ENCODE measurements at regions not wholly inside any gene's neighbourhood (a gene's known extent, or its start where the extent isn't known, plus 50 kb on each side); places are given as distances from the start of the nearest gene placed in this dataset.

GRCh38 chr7:131196803-131197202 is 130.9 kb upstream of the MKLN1 start:
- no peak overlapping the region for H3K4me3 ChIP-seq (ENCODE audit: control insufficient read depth in 2 of 3, extremely low read depth in 1 of 3, insufficient read depth in 2 of 3, low read depth in 1 of 3, low read length in 3 of 3)
- H3K4me1 ChIP-seq (ENCODE audit: control insufficient read depth, extremely low read depth, insufficient read depth, low read length), result no peaks in the 10 kb centered on the region
- H3K9me1 ChIP-seq (ENCODE audit: control insufficient read depth, extremely low read depth, insufficient read depth, low read length), result no peaks in the 10 kb centered on the region
- no peak overlapping the region for H2AFZ ChIP-seq (ENCODE audit: control insufficient read depth, low read length)
- DNase-seq (ENCODE audit: low read depth, low spot score) (no peak), FAIRE-seq (peak; percentile 64)
- H3K4me2 ChIP-seq (ENCODE audit: control insufficient read depth, extremely low read depth, insufficient read depth, low read depth, low read length), result no peak overlapping the region
- no peaks in the 10 kb centered on the region for H3K36me3 ChIP-seq (ENCODE audit: control insufficient read depth in 2 of 2, extremely low read depth in 1 of 2, insufficient read depth in 2 of 2, low read length in 2 of 2)
- no peak overlapping the region for H3K9ac ChIP-seq (ENCODE audit: control insufficient read depth, extremely low read depth, insufficient read depth, low read length)
- H4K20me1 ChIP-seq (ENCODE audit: control insufficient read depth, extremely low read depth, insufficient read depth, low read length), result no peaks in the 10 kb centered on the region
- H3K27ac ChIP-seq (ENCODE audit: control insufficient read depth, insufficient read depth, low read length), result no peak overlapping the region
- H3K79me2 ChIP-seq (ENCODE audit: control insufficient read depth, insufficient read depth, low read length), result no peaks in the 10 kb centered on the region
- no peaks in the 10 kb centered on the region for H3K27me3 ChIP-seq (ENCODE audit: control insufficient read depth, extremely low read depth, insufficient read depth, low read length)
- TF ChIP-seq EZH2 (IDR thresholded peaks at IDR 0.05; ENCODE audit: low read length) (no peak), CTCF (optimal IDR thresholded peaks at IDR 0.05 in 1 of 3, IDR thresholded peaks at IDR 0.05 in 1 of 3, conservative IDR thresholded peaks at IDR 0.05 in 1 of 3; ENCODE audit: extremely low read depth in 1 of 3, insufficient read depth in 2 of 3, low read length in 3 of 3) (no peak)
- dilution Hi-C loops (cut with MboI; ENCODE audit: extremely low pct_ligation_motif_present, low sequenced_read_pairs), result no loop called here
- H3K9me3 ChIP-seq (ENCODE audit: control insufficient read depth, low read depth, low read length), result no peaks in the 10 kb centered on the region

- no peak overlapping the region for H3K4me2 ChIP-seq (ENCODE audit: control insufficient read depth, extremely low read depth, insufficient read depth, low read depth, low read length)
- H2AFZ ChIP-seq (ENCODE audit: control insufficient read depth, low read length), result no peak overlapping the region
- H4K20me1 ChIP-seq (ENCODE audit: control insufficient read depth, extremely low read depth, insufficient read depth, low read length), result no peaks in the 10 kb centered on the region
- dilution Hi-C loops (cut with MboI; ENCODE audit: extremely low pct_ligation_motif_present, low sequenced_read_pairs), result no loop called here
- TF ChIP-seq EZH2 (IDR thresholded peaks at IDR 0.05; ENCODE audit: low read length) (no peak), CTCF (optimal IDR thresholded peaks at IDR 0.05 in 1 of 3, IDR thresholded peaks at IDR 0.05 in 1 of 3, conservative IDR thresholded peaks at IDR 0.05 in 1 of 3; ENCODE audit: extremely low read depth in 1 of 3, insufficient read depth in 2 of 3, low read length in 3 of 3) (no peak)
- FAIRE-seq (no peak), DNase-seq (ENCODE audit: low read depth, low spot score) (no peak)
- H3K79me2 ChIP-seq (ENCODE audit: control insufficient read depth, insufficient read depth, low read length), result no peaks in the 10 kb centered on the region
- H3K9me1 ChIP-seq (ENCODE audit: control insufficient read depth, extremely low read depth, insufficient read depth, low read length), result no peaks in the 10 kb centered on the region
- no peaks in the 10 kb centered on the region for H3K36me3 ChIP-seq (ENCODE audit: control insufficient read depth in 2 of 2, extremely low read depth in 1 of 2, insufficient read depth in 2 of 2, low read length in 2 of 2)
- no peak overlapping the region for H3K4me3 ChIP-seq (ENCODE audit: control insufficient read depth in 2 of 3, extremely low read depth in 1 of 3, insufficient read depth in 2 of 3, low read depth in 1 of 3, low read length in 3 of 3)
- no peaks in the 10 kb centered on the region for H3K9me3 ChIP-seq (ENCODE audit: control insufficient read depth, low read depth, low read length)
- no peak overlapping the region for H3K9ac ChIP-seq (ENCODE audit: control insufficient read depth, extremely low read depth, insufficient read depth, low read length)
- H3K27ac ChIP-seq (ENCODE audit: control insufficient read depth, insufficient read depth, low read length), result no peak overlapping the region
- no peaks in the 10 kb centered on the region for H3K4me1 ChIP-seq (ENCODE audit: control insufficient read depth, extremely low read depth, insufficient read depth, low read length)
- no peaks in the 10 kb centered on the region for H3K27me3 ChIP-seq (ENCODE audit: control insufficient read depth, extremely low read depth, insufficient read depth, low read length)
Observed at GRCh38 chr7:131197920-131198615, 129.6 kb upstream of the MKLN1 start.

All from keratinocyte (primary cell).